B cell (primary cell): ENCODE measurements at regions not wholly inside any gene's neighbourhood (a gene's known extent, or its start where the extent isn't known, plus 50 kb on each side); places are given as distances from the start of the nearest gene placed in this dataset.

Source experiments
- ATAC-seq: fragments of 200-7000 bp; cut with Tn5 transposase; one replicate; pipeline ENCODE4 v1.10.0; 2021; ENCODE audit warnings: low read depth, mild to moderate bottlenecking, moderate number of reproducible peaks, moderate library complexity
- CTCF ChIA-PET: fragments of 350-600 bp; sonication (Branson Sonifier 250); formaldehyde crosslinking; loops from one replicate; lab custom pipeline; 2021; ENCODE audit warnings: antibody characterized with exemption, inconsistent platforms; lab: Charles Lee
- POLR2A ChIA-PET: fragments of 350-600 bp; sonication (Branson Sonifier 250); formaldehyde crosslinking; loops from one replicate; lab custom pipeline; 2021; ENCODE audit warnings: antibody characterized with exemption; lab: Charles Lee
- DNase-seq: peaks from one replicate; pipeline ENCODE4 v3.0.0; 2013
- H2AFZ ChIP-seq: 2 replicates; pipeline ENCODE4 v1.6.1; 2012; ENCODE audit warnings: mild to moderate bottlenecking, low read depth, low read length; ENCODE audit not compliant: insufficient read depth, poor library complexity, severe bottlenecking
- H3K27ac ChIP-seq, 2 donors: 1 replicate in 1 of 2; 2 replicates in 1 of 2; pipeline ENCODE4 v1.5.1; 2012 to 2013; ENCODE audit warnings: low read length in 2 of 2, mild to moderate bottlenecking in 2 of 2, moderate library complexity in 1 of 2
- H3K27me3 ChIP-seq, 4 experiments: fragments of 200-600 bp in 1 of 4; sonication (generic) in 1 of 4; replicated peaks in 1 of 4; 1 replicate in 2 of 4; 2 replicates in 2 of 4; pipeline versions ENCODE4 v1.6.1 to v1.7.0; 2013 to 2016; ENCODE audit warnings: low read length in 3 of 4, mild to moderate bottlenecking in 2 of 4, mixed read lengths in 1 of 4, moderate library complexity in 1 of 4; ENCODE audit not compliant: insufficient read depth in 4 of 4, control insufficient read depth in 3 of 4; ENCODE audit errors: control extremely low read depth in 1 of 4
- H3K36me3 ChIP-seq, 2 experiments: replicated peaks in 1 of 2; 1 replicate in 1 of 2; 2 replicates in 1 of 2; pipeline versions ENCODE4 v1.6.1 to v1.7.1; 2013; ENCODE audit warnings: low read length in 1 of 2; ENCODE audit not compliant: insufficient read depth in 2 of 2, control insufficient read depth in 1 of 2; ENCODE audit errors: control extremely low read depth in 1 of 2, extremely low read depth in 1 of 2
- H3K4me1 ChIP-seq, 2 donors: fragments of 200-600 bp in 1 of 2; sonication (generic) in 1 of 2; 1 replicate in 1 of 2; 2 replicates in 1 of 2; pipeline versions ENCODE4 v1.5.1 to v1.6.1; 2013 to 2017; ENCODE audit warnings: low read length in 2 of 2; ENCODE audit not compliant: control insufficient read depth in 2 of 2, insufficient read depth in 2 of 2
- H3K4me2 ChIP-seq: replicated peaks from 2 replicates; pipeline ENCODE3; 2012; ENCODE audit warnings: mild to moderate bottlenecking, low read depth, low read length; ENCODE audit not compliant: poor library complexity, severe bottlenecking
- H3K4me3 ChIP-seq, 5 experiments: fragments of 200-600 bp in 1 of 5; sonication (generic) in 1 of 5; 1 replicate in 3 of 5; 2 replicates in 2 of 5; pipeline versions ENCODE4 v1.5.1 to v1.7.0; 2011 to 2016; ENCODE audit warnings: low read length in 4 of 5, mild to moderate bottlenecking in 4 of 5, low read depth in 2 of 5, control low read depth in 1 of 5, moderate library complexity in 1 of 5; ENCODE audit not compliant: insufficient read depth in 1 of 5; ENCODE audit errors: control extremely low read depth in 1 of 5, extremely low read depth in 1 of 5
- H3K79me2 ChIP-seq: fragments of 200-600 bp; sonication (generic); one replicate; pipeline ENCODE4 v1.6.0; 2016; ENCODE audit warnings: low read length; ENCODE audit not compliant: control insufficient read depth, insufficient read depth
- H3K9ac ChIP-seq: fragments of 200-600 bp; sonication (generic); 2 replicates; pipeline ENCODE4 v1.6.1; 2017; ENCODE audit warnings: mild to moderate bottlenecking, low read length, moderate library complexity
- H3K9me3 ChIP-seq, 3 donors: one replicate each; pipeline versions ENCODE4 v1.6.1 to v1.7.1; 2013; ENCODE audit warnings: low read length in 2 of 3; ENCODE audit not compliant: control insufficient read depth in 2 of 3, insufficient read depth in 1 of 3; ENCODE audit errors: control extremely low read depth in 1 of 3
- H4K20me1 ChIP-seq: 2 replicates; pipeline ENCODE4 v1.6.0; 2012; ENCODE audit warnings: mild to moderate bottlenecking, low read length; ENCODE audit not compliant: insufficient read depth, control insufficient read depth, poor library complexity, severe bottlenecking
- H3K27ac Mint-ChIP-seq: one replicate; pipeline ENCODE4 v1.8.0; 2021; ENCODE audit warnings: mixed read lengths
- H3K27me3 Mint-ChIP-seq: one replicate; pipeline ENCODE4 v1.8.0; 2021; ENCODE audit warnings: mixed read lengths
- H3K4me1 Mint-ChIP-seq: one replicate; pipeline ENCODE4 v1.8.0; 2021; ENCODE audit warnings: mixed read lengths
- H3K4me3 Mint-ChIP-seq: one replicate; pipeline ENCODE4 v1.8.0; 2021; ENCODE audit warnings: mixed read lengths
- H3K9me3 Mint-ChIP-seq: one replicate; pipeline ENCODE4 v1.8.0; 2022; ENCODE audit warnings: mixed read lengths; ENCODE audit not compliant: insufficient read depth
- CTCF ChIP-seq: fragments of 200-600 bp; IDR thresholded peaks from one replicate; pipeline ENCODE4 v1.8.0; 2022; ENCODE audit warnings: antibody characterized with exemption, mild to moderate bottlenecking
- EZH2 ChIP-seq: IDR thresholded peaks from 2 replicates; pipeline ENCODE4 v1.6.1; 2012; ENCODE audit warnings: borderline replicate concordance, low read depth, mild to moderate bottlenecking, moderate library complexity, low read length; ENCODE audit not compliant: insufficient read depth, poor library complexity, severe bottlenecking
- WGBS: methylation state at CpG from one replicate; pipeline ENCODE4 v1.1.5; 2013; ENCODE audit warnings: missing lambda C conversion rate; ENCODE audit not compliant: insufficient coverage; 5-methylcytosine and 5-hydroxymethylcytosine counted together
- intact Hi-C: fragments of 100-400 bp; cut with micrococcal nuclease; formaldehyde crosslinking; loops from one replicate; pipeline ENCODE4 v1.10.0; 2022

- Histone ChIP-seq H3K9ac (no peak overlapping the region), H2AFZ (no peak overlapping the region), H3K36me3 (no peaks in the 10 kb centered on the region), H3K4me1 (no peaks in the 10 kb centered on the region), H3K4me3 (no peak overlapping the region), H3K9me3 (peaks cover 0 to 7% (median 1%) of the 10 kb centered on the region in 3 donors), H3K27ac (no peak overlapping the region), H3K79me2 (no peaks in the 10 kb centered on the region), H3K27me3 (peaks cover 0 to 4% (median 0%) of the 10 kb centered on the region in 4 experiments), H3K4me2 (no peak overlapping the region), H4K20me1 (no peaks in the 10 kb centered on the region)
- TF ChIP-seq CTCF (no peak), EZH2 (no peak)
- no peaks in the 10 kb centered on the region for H3K4me1 Mint-ChIP-seq
- POLR2A ChIA-PET = no interaction called here
- H3K9me3 Mint-ChIP-seq = no peaks in the 10 kb centered on the region
- DNase-seq (no peak), ATAC-seq (no peak)
- no peak overlapping the region for H3K27ac Mint-ChIP-seq
- no peak overlapping the region for H3K4me3 Mint-ChIP-seq
- CTCF ChIA-PET = no interaction called here
- peaks cover 18% of the 10 kb centered on the region for H3K27me3 Mint-ChIP-seq
- intact Hi-C loops = no loop called here
Measured at GRCh38 chr2:235183786-235184185, 232.0 kb downstream of the SH3BP4 start.

- 89% methylated on average over 7 of the region's 8 CpGs for WGBS
- no peaks in the 10 kb centered on the region for H3K36me3 ChIP-seq
- TF ChIP-seq CTCF (no peak), EZH2 (no peak)
- H3K9ac ChIP-seq = no peak overlapping the region
- POLR2A ChIA-PET = no interaction called here
- H3K79me2 ChIP-seq = no peaks in the 10 kb centered on the region
- no peak overlapping the region for H3K4me2 ChIP-seq
- Mint-ChIP-seq H3K4me3 (no peak overlapping the region), H3K9me3 (no peaks in the 10 kb centered on the region), H3K27ac (no peak overlapping the region), H3K4me1 (no peaks in the 10 kb centered on the region), H3K27me3 (peaks cover 16% of the 10 kb centered on the region)
- ATAC-seq (no peak), DNase-seq (no peak)
- no peak overlapping the region for H2AFZ ChIP-seq
- no peak overlapping the region for H3K4me3 ChIP-seq
- peaks cover 0 to 6% (median 0%) of the 10 kb centered on the region in 3 donors for H3K9me3 ChIP-seq
- H3K27ac ChIP-seq = no peak overlapping the region
- H3K27me3 ChIP-seq = no peaks in the 10 kb centered on the region
- CTCF ChIA-PET = no interaction called here
- H4K20me1 ChIP-seq = no peaks in the 10 kb centered on the region
- intact Hi-C loops = no loop called here
- no peaks in the 10 kb centered on the region for H3K4me1 ChIP-seq
Measured at GRCh38 chr2:235187806-235188205, 236.0 kb downstream of the SH3BP4 start.
